KMS-11 (cell line): ENCODE measurements at regions not wholly inside any gene's neighbourhood (a gene's known extent, or its start where the extent isn't known, plus 50 kb on each side); places are given as distances from the start of the nearest gene placed in this dataset.

Experiments used
- H2AFZ ChIP-seq: fragments of 200-600 bp; sonication (generic); 2 replicates; pipeline ENCODE4 v1.6.1; 2016; ENCODE audit warnings: antibody characterized with exemption, mixed run types, low read depth
- H3K27ac ChIP-seq: fragments of 200-600 bp; sonication (generic); 2 replicates; pipeline ENCODE4 v1.6.1; 2016; ENCODE audit warnings: mild to moderate bottlenecking, mixed run types
- H3K27me3 ChIP-seq: fragments of 200-600 bp; sonication (generic); 2 replicates; pipeline ENCODE4 v1.6.1; 2017; ENCODE audit warnings: mild to moderate bottlenecking, low read depth, mixed run types, moderate library complexity; ENCODE audit not compliant: insufficient read depth
- H3K36me3 ChIP-seq: fragments of 200-600 bp; sonication (generic); 2 replicates; pipeline ENCODE4 v1.6.1; 2017; ENCODE audit warnings: mild to moderate bottlenecking, mixed run types; ENCODE audit not compliant: insufficient read depth
- H3K4me1 ChIP-seq: fragments of 200-600 bp; sonication (generic); 2 replicates; pipeline ENCODE4 v1.6.1; 2016; ENCODE audit warnings: mild to moderate bottlenecking, low read depth, mixed run types; ENCODE audit not compliant: poor library complexity, severe bottlenecking
- H3K4me2 ChIP-seq: fragments of 200-600 bp; sonication (generic); 2 replicates; pipeline ENCODE4 v1.7.0; 2016; ENCODE audit warnings: mild to moderate bottlenecking, mixed run types
- H3K4me3 ChIP-seq: fragments of 200-600 bp; sonication (generic); IDR thresholded peaks from 2 replicates; pipeline ENCODE4 v1.6.1; 2017; ENCODE audit warnings: low read depth, low read length, mixed read lengths; ENCODE audit not compliant: insufficient read depth
- H3K79me2 ChIP-seq: fragments of 200-600 bp; sonication (generic); 2 replicates; pipeline ENCODE4 v1.6.1; 2016; ENCODE audit warnings: low read depth, mixed run types; ENCODE audit not compliant: insufficient read depth
- H3K9ac ChIP-seq: fragments of 200-600 bp; sonication (generic); 2 replicates; pipeline ENCODE4 v1.6.1; 2016; ENCODE audit warnings: mild to moderate bottlenecking, mixed run types
- H4K20me1 ChIP-seq: fragments of 200-600 bp; sonication (generic); 2 replicates; pipeline ENCODE4 v1.6.1; 2016; ENCODE audit warnings: mild to moderate bottlenecking, mixed run types; ENCODE audit not compliant: insufficient read depth
- TF ChIP-seq, protein P1 (sequence below): fragments of 200-600 bp; sonication (generic); conservative IDR thresholded peaks from 2 replicates; pipeline ENCODE4 v1.6.1; 2017; ENCODE audit warnings: low read depth, mild to moderate bottlenecking, antibody characterized with exemption, low read length, moderate library complexity, mixed read lengths

DNA sequence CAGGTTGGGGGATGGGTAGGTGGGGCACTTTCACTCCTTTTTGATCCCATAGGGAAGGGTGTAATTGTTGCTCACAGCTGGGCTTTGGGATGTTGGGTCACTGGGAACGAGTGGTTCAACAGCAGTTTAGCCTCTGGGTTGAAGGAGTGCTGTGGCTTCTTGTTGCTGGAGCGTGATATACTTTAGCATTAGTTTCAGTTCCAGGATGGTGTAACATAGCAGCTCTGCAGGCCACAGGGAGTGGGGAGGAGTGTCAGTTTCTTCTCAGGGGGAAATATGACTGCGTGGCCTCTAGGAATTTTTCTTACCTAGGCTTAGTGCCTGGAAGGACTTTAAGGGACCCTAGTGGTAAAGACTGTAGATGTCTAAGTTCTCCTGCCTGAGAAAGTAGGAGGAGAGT, 1105.3 kb upstream of the TMPRSS15 start:
- Histone ChIP-seq H2AFZ (no peak overlapping the region), H3K36me3 (no peaks in the 10 kb centered on the region), H4K20me1 (no peaks in the 10 kb centered on the region), H3K4me3 (no peak overlapping the region), H3K79me2 (no peaks in the 10 kb centered on the region), H3K27ac (no peak overlapping the region), H3K27me3 (no peaks in the 10 kb centered on the region), H3K4me1 (no peaks in the 10 kb centered on the region), H3K4me2 (no peak overlapping the region), H3K9ac (no peak overlapping the region)
- TF ChIP-seq, protein P1, sequence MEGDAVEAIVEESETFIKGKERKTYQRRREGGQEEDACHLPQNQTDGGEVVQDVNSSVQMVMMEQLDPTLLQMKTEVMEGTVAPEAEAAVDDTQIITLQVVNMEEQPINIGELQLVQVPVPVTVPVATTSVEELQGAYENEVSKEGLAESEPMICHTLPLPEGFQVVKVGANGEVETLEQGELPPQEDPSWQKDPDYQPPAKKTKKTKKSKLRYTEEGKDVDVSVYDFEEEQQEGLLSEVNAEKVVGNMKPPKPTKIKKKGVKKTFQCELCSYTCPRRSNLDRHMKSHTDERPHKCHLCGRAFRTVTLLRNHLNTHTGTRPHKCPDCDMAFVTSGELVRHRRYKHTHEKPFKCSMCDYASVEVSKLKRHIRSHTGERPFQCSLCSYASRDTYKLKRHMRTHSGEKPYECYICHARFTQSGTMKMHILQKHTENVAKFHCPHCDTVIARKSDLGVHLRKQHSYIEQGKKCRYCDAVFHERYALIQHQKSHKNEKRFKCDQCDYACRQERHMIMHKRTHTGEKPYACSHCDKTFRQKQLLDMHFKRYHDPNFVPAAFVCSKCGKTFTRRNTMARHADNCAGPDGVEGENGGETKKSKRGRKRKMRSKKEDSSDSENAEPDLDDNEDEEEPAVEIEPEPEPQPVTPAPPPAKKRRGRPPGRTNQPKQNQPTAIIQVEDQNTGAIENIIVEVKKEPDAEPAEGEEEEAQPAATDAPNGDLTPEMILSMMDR = no peak

DNA sequence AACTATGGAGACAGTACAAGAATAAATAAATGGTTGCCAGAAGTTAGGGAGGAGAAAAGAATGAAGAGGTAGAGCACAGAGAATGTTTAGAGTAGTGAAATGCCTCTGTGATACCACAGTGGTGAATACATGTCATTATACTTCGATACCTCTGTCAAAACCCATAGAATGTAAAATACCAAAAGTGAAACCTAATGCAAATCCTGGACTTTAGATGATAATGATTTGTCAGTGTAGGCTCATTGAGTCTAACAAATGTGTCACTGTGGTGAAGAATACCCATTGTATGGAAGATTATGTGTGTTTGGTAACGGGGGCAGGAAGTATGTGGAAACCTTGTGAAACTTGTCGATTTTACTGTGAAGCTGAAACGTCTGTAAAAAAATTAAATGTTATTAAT, 1106.5 kb upstream of the TMPRSS15 start:
- H3K79me2 ChIP-seq = no peaks in the 10 kb centered on the region
- H3K27me3 ChIP-seq = no peaks in the 10 kb centered on the region
- H2AFZ ChIP-seq = no peak overlapping the region
- no peak overlapping the region for H3K4me3 ChIP-seq
- H3K4me2 ChIP-seq = no peak overlapping the region
- TF ChIP-seq, protein P1 = no peak
- no peaks in the 10 kb centered on the region for H4K20me1 ChIP-seq
- H3K9ac ChIP-seq = no peak overlapping the region
- H3K27ac ChIP-seq = no peak overlapping the region
- H3K4me1 ChIP-seq = no peaks in the 10 kb centered on the region
- no peaks in the 10 kb centered on the region for H3K36me3 ChIP-seq

DNA sequence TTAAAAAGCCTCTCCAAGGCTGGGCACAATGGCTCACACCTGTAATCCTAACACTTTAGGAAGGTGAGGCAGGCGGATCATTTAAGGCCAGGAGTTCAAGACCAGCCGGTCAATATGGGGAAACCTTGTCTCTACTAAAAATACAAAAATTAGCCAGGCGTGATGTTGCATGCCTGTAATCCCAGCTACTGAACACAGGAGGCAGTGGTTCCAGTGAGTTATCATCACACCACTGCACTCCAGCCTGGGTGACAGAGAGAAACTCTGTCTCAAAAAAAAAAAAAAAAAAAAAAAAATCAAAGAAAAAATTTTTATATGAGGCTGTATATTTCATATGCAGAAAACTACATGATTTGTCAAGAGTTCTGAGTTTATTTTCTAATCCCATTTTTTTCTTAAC, 1107.1 kb upstream of the TMPRSS15 start:
- TF ChIP-seq, protein P1 = no peak
- no peak overlapping the region for H3K9ac ChIP-seq
- H2AFZ ChIP-seq = no peak overlapping the region
- no peak overlapping the region for H3K4me2 ChIP-seq
- no peak overlapping the region for H3K27ac ChIP-seq
- no peaks in the 10 kb centered on the region for H3K79me2 ChIP-seq
- no peak overlapping the region for H3K4me3 ChIP-seq
- H3K4me1 ChIP-seq = no peaks in the 10 kb centered on the region
- no peaks in the 10 kb centered on the region for H3K27me3 ChIP-seq
- no peaks in the 10 kb centered on the region for H3K36me3 ChIP-seq
- no peaks in the 10 kb centered on the region for H4K20me1 ChIP-seq

DNA sequence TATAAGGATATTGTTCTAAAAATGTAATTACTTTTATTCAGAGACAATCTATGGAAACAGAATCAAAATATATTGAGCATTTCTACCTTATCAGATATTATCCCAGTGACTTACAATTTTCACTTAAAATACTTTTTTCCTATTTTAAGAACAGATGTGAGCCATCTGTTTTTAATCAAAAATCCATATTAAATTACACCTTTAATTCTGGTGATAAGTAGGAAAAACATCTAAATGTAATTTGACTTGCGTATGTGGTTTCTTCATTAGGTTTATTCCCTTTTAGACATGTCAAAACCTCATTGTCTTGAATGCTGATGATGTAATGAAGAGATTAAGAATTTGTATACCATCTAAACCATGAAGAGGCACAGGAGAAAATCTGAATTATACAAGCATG, 1118.8 kb upstream of the TMPRSS15 start:
- Histone ChIP-seq H3K27ac (no peak overlapping the region), H3K9ac (no peak overlapping the region), H3K4me2 (no peak overlapping the region), H3K4me3 (no peak overlapping the region), H3K79me2 (no peaks in the 10 kb centered on the region), H2AFZ (no peak overlapping the region), H3K27me3 (no peaks in the 10 kb centered on the region), H4K20me1 (no peaks in the 10 kb centered on the region), H3K36me3 (no peaks in the 10 kb centered on the region), H3K4me1 (no peaks in the 10 kb centered on the region)
- TF ChIP-seq, protein P1 = no peak

DNA sequence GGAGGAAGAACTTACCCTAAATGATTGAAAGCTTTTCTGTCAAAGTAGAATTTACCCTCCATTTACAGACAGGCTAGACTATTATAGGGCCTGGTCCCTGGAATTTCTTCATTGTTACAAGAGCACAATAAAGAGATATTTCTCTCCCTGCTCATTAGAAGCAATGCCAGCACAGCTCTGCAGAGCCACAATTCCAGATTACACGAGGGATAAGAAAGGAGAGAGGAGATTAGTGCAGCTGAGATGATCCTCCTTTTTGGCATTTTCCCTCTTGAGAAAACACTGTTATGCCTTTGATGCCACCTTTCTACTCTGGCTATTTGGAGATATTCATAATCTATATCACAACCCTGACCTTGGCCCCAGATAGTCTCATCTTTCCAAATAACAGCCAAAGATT, 1119.5 kb upstream of the TMPRSS15 start:
- H3K4me2 ChIP-seq = no peak overlapping the region
- H4K20me1 ChIP-seq = no peaks in the 10 kb centered on the region
- H3K27ac ChIP-seq = no peak overlapping the region
- no peaks in the 10 kb centered on the region for H3K4me1 ChIP-seq
- TF ChIP-seq, protein P1 = no peak
- H3K9ac ChIP-seq = no peak overlapping the region
- no peaks in the 10 kb centered on the region for H3K79me2 ChIP-seq
- no peak overlapping the region for H2AFZ ChIP-seq
- H3K36me3 ChIP-seq = no peaks in the 10 kb centered on the region
- H3K4me3 ChIP-seq = no peak overlapping the region
- no peaks in the 10 kb centered on the region for H3K27me3 ChIP-seq
